ENCODE measurements at regions not wholly inside any gene's neighbourhood (a gene's known extent, or its start where the extent isn't known, plus 50 kb on each side); places are given as distances from the start of the nearest gene placed in this dataset.

- no peaks in the 10 kb centered on the region for H3K9me2 ChIP-seq (replicated peaks; ENCODE audit: insufficient read depth)
- no peaks in the 10 kb centered on the region for H3K36me3 ChIP-seq (replicated peaks; ENCODE audit: insufficient read depth, low read depth)
- H3K4me1 ChIP-seq (ENCODE audit: insufficient read depth): peaks cover 4% of the 10 kb centered on the region
- H3K79me2 ChIP-seq: no peaks in the 10 kb centered on the region
- no peak for TF ChIP-seq CTCF (IDR thresholded peaks at IDR 0.05; ENCODE audit: poor library complexity)
- no peak for TF ChIP-seq EZH2 (IDR thresholded peaks at IDR 0.05; ENCODE audit: borderline replicate concordance)
- TF ChIP-seq EZH2phosphoT487 (IDR thresholded peaks at IDR 0.05; ENCODE audit: low read depth, severe bottlenecking, unreplicated experiment): no peak
- no peaks in the 10 kb centered on the region for H3K27me3 ChIP-seq
- H2AFZ ChIP-seq: no peak overlapping the region
- no peaks in the 10 kb centered on the region for H4K20me1 ChIP-seq (ENCODE audit: insufficient read depth, poor library complexity, severe bottlenecking)
- no peak overlapping the region for H3K4me2 ChIP-seq
- 70% methylated on average over 4 of the region's 4 CpGs for WGBS (ENCODE audit: low lambda C conversion rate, missing lambda C conversion rate)
- no peaks in the 10 kb centered on the region for H3K9me3 ChIP-seq (ENCODE audit: low read depth)
- DNase-seq (ENCODE audit: low spot score): no peak
- H3K27ac ChIP-seq: no peak overlapping the region
- H3K4me3 ChIP-seq: no peak overlapping the region
These were observed 153.3 kb upstream of the SLC44A1 start for GRCh38 chr9:105091004-105091640.

- no peaks in the 10 kb centered on the region for H3K9me3 ChIP-seq (ENCODE audit: low read depth)
- H2AFZ ChIP-seq: no peak overlapping the region
- H3K4me1 ChIP-seq (ENCODE audit: insufficient read depth): no peaks in the 10 kb centered on the region
- no peak overlapping the region for H3K4me3 ChIP-seq
- no peak overlapping the region for H3K27ac ChIP-seq
- no peaks in the 10 kb centered on the region for H3K36me3 ChIP-seq (replicated peaks; ENCODE audit: insufficient read depth, low read depth)
- H3K4me2 ChIP-seq: no peak overlapping the region
- WGBS (ENCODE audit: low lambda C conversion rate, missing lambda C conversion rate): 92% methylated on average over 1 of the region's 1 CpG
- TF ChIP-seq CTCF (IDR thresholded peaks at IDR 0.05; ENCODE audit: poor library complexity) (no peak), EZH2phosphoT487 (IDR thresholded peaks at IDR 0.05; ENCODE audit: low read depth, severe bottlenecking, unreplicated experiment) (no peak), EZH2 (IDR thresholded peaks at IDR 0.05; ENCODE audit: borderline replicate concordance) (no peak)
- H3K9me2 ChIP-seq (replicated peaks; ENCODE audit: insufficient read depth): no peaks in the 10 kb centered on the region
- no peak for DNase-seq (ENCODE audit: low spot score)
- no peaks in the 10 kb centered on the region for H3K27me3 ChIP-seq
- H4K20me1 ChIP-seq (ENCODE audit: insufficient read depth, poor library complexity, severe bottlenecking): no peaks in the 10 kb centered on the region
- H3K79me2 ChIP-seq: no peaks in the 10 kb centered on the region
These were observed 150.8 kb upstream of the SLC44A1 start for GRCh38 chr9:105093685-105094084.

- DNase-seq (ENCODE audit: low spot score): no peak
- no peak overlapping the region for H2AFZ ChIP-seq
- H3K4me3 ChIP-seq: no peak overlapping the region
- TF ChIP-seq CTCF (IDR thresholded peaks at IDR 0.05; ENCODE audit: poor library complexity) (no peak), EZH2phosphoT487 (IDR thresholded peaks at IDR 0.05; ENCODE audit: low read depth, severe bottlenecking, unreplicated experiment) (no peak), EZH2 (IDR thresholded peaks at IDR 0.05; ENCODE audit: borderline replicate concordance) (no peak)
- 75% methylated on average over 2 of the region's 2 CpGs for WGBS (ENCODE audit: low lambda C conversion rate, missing lambda C conversion rate)
- no peaks in the 10 kb centered on the region for H3K4me1 ChIP-seq (ENCODE audit: insufficient read depth)
- no peaks in the 10 kb centered on the region for H4K20me1 ChIP-seq (ENCODE audit: insufficient read depth, poor library complexity, severe bottlenecking)
- no peaks in the 10 kb centered on the region for H3K36me3 ChIP-seq (replicated peaks; ENCODE audit: insufficient read depth, low read depth)
- no peaks in the 10 kb centered on the region for H3K79me2 ChIP-seq
- H3K4me2 ChIP-seq: no peak overlapping the region
- no peaks in the 10 kb centered on the region for H3K9me2 ChIP-seq (replicated peaks; ENCODE audit: insufficient read depth)
- H3K27ac ChIP-seq: no peak overlapping the region
- H3K9me3 ChIP-seq (ENCODE audit: low read depth): no peaks in the 10 kb centered on the region
- H3K27me3 ChIP-seq: no peaks in the 10 kb centered on the region
These were observed 146.1 kb upstream of the SLC44A1 start for GRCh38 chr9:105098370-105098769.
